ENCODE measurements at regions not wholly inside any gene's neighbourhood (a gene's known extent, or its start where the extent isn't known, plus 50 kb on each side); places are given as distances from the start of the nearest gene placed in this dataset.
A peak's percentile ranks its signal among the peaks of the same experiment; 100 is the strongest.

- Histone ChIP-seq H4K8ac (replicated peaks; ENCODE audit: insufficient read length, low read depth, low read length) (no peak overlapping the region), H2BK5ac (ENCODE audit: insufficient read length, low read length) (no peak overlapping the region), H3K9me3 (ENCODE audit: control insufficient read depth, low read depth, low read length) (no peaks in the 10 kb centered on the region), H4K5ac (ENCODE audit: insufficient read length, low read depth, low read length) (no peak overlapping the region), H3K4ac (ENCODE audit: low read depth, low read length) (no peak overlapping the region), H2BK20ac (ENCODE audit: low read depth, low read length, poor library complexity, severe bottlenecking) (no peak overlapping the region), H4K20me1 (ENCODE audit: control insufficient read depth, insufficient read depth, insufficient read length) (no peaks in the 10 kb centered on the region), H3K23ac (ENCODE audit: insufficient read length, low read depth, low read length) (no peak overlapping the region), H3T11ph (ENCODE audit: low read length) (no peak overlapping the region), H3K79me2 (ENCODE audit: insufficient read depth, low read length) (no peaks in the 10 kb centered on the region), H2AFZ (ENCODE audit: low read length) (peak overlapping the region; percentile 14), H3K4me2 (ENCODE audit: insufficient read depth, insufficient read length, low read length) (no peak overlapping the region), H3K9ac (ENCODE audit: extremely low read depth, insufficient read length, low read length) (no peak overlapping the region), H3K27ac (ENCODE audit: insufficient read length, low read depth, low read length) (no peak overlapping the region), H3K18ac (ENCODE audit: insufficient read length, low read depth, low read length) (no peak overlapping the region), H3K14ac (ENCODE audit: insufficient read depth, low read length) (no peak overlapping the region), H3K79me1 (ENCODE audit: insufficient read depth, low read depth, low read length, poor library complexity, severe bottlenecking) (no peaks in the 10 kb centered on the region), H3K4me1 (ENCODE audit: insufficient read depth, low read length) (peaks cover 5% of the 10 kb centered on the region; the same call in 1 of the 2 replicates), H2BK15ac (ENCODE audit: low read depth, low read length) (no peak overlapping the region), H4K91ac (ENCODE audit: insufficient read length, low read depth, low read length) (no peak overlapping the region), H3K56ac (ENCODE audit: insufficient read length, low read depth, low read length) (no peak overlapping the region), H3K27me3 (ENCODE audit: insufficient read depth, low read length) (no peaks in the 10 kb centered on the region), H2BK120ac (ENCODE audit: low read depth, low read length, poor library complexity, severe bottlenecking) (no peak overlapping the region), H2BK12ac (ENCODE audit: insufficient read length, low read depth, low read length) (no peak overlapping the region), H2AK5ac (ENCODE audit: insufficient read length, low read length) (no peak overlapping the region), H3K23me2 (ENCODE audit: insufficient read length, low read depth, low read length, poor library complexity, severe bottlenecking) (no peaks in the 10 kb centered on the region)
- TF ChIP-seq CTCF (conservative IDR thresholded peaks at IDR 0.05) = no peak
- H3K36me3 Mint-ChIP-seq (ENCODE audit: insufficient read depth in 1 of 3, low read depth in 3 of 3) = peaks cover 0 to 5% (median 0%) of the 10 kb centered on the region in 3 experiments; a peak in 3 of 7 replicates
- H3K27ac Mint-ChIP-seq = no peak overlapping the region
- no peak for DNase-seq
- WGBS (ENCODE audit: extremely low coverage, insufficient read length, low lambda C conversion rate) = no CpG with 5 or more reads among the region's 1 CpG
- H3K4me3 Mint-ChIP-seq = no peak overlapping the region
- H3K9me3 Mint-ChIP-seq = no peaks in the 10 kb centered on the region; a peak in 2 of 5 replicates
- no peaks in the 10 kb centered on the region; the same call in 1 of the 2 replicates for H3K27me3 Mint-ChIP-seq (ENCODE audit: low read depth)
- peaks cover 11 to 14% of the 10 kb centered on the region in 2 experiments for H3K4me1 Mint-ChIP-seq
Measured at GRCh38 chr12:25801734-25802133, 156.7 kb upstream of the RASSF8 start.
